GM12878 (cell line): ENCODE measurements at regions not wholly inside any gene's neighbourhood (a gene's known extent, or its start where the extent isn't known, plus 50 kb on each side); places are given as distances from the start of the nearest gene placed in this dataset.

ENCODE experiments used
- ATF7 ChIP-seq: fragments of 450-650 bp; IDR thresholded peaks from 2 replicates; pipeline ENCODE4 v1.6.1; 2016; ENCODE audit warnings: low read depth, mild to moderate bottlenecking
- CHD1 ChIP-seq: IDR thresholded peaks from 2 replicates; pipeline ENCODE4 v1.6.1; 2012; ENCODE audit warnings: low read depth, low read length, improper control_type of control experiment
- CREB1 ChIP-seq: IDR thresholded peaks from 2 replicates; pipeline ENCODE4 v1.6.1; 2012; ENCODE audit warnings: low read depth, mild to moderate bottlenecking, inconsistent platforms
- DPF2 ChIP-seq: fragments of 450-650 bp; IDR thresholded peaks from 2 replicates; pipeline ENCODE4 v1.6.1; 2017; ENCODE audit warnings: mild to moderate bottlenecking
- FOS ChIP-seq: IDR thresholded peaks from 3 replicates; pipeline ENCODE4 v1.6.1; 2011; ENCODE audit warnings: borderline replicate concordance; ENCODE audit not compliant: insufficient read length; ENCODE audit errors: extremely low read depth
- IKZF2 ChIP-seq, 2 experiments: fragments of 450-650 bp; IDR thresholded peaks; 2 replicates each; pipeline ENCODE4 v1.6.1; 2017; ENCODE audit warnings: mild to moderate bottlenecking in 2 of 2, moderate library complexity in 2 of 2
- NR2C1 ChIP-seq: fragments of 450-650 bp; IDR thresholded peaks from 2 replicates; pipeline ENCODE4 v1.6.1; 2017; ENCODE audit warnings: antibody characterized with exemption, mild to moderate bottlenecking, moderate library complexity
- PAX8 ChIP-seq: fragments of 450-650 bp; IDR thresholded peaks from 2 replicates; pipeline ENCODE4 v1.6.1; 2017; ENCODE audit warnings: mild to moderate bottlenecking, moderate library complexity
- SIN3A ChIP-seq: IDR thresholded peaks from 2 replicates; pipeline ENCODE4 v1.6.1; 2012; ENCODE audit warnings: low read depth, low read length, improper control_type of control experiment
- SMARCA5 ChIP-seq: fragments of 450-650 bp; IDR thresholded peaks from 2 replicates; pipeline ENCODE4 v1.6.1; 2017; ENCODE audit warnings: mild to moderate bottlenecking
- SUZ12 ChIP-seq: fragments of 200-600 bp; sonication (generic); IDR thresholded peaks from one replicate; pipeline ENCODE4 v1.6.1; 2018; ENCODE audit warnings: antibody characterized with exemption, mild to moderate bottlenecking; ENCODE audit not compliant: unreplicated experiment
- TBL1XR1 ChIP-seq: IDR thresholded peaks from 2 replicates; pipeline ENCODE4 v1.6.1; 2012; ENCODE audit warnings: low read depth, low read length, improper control_type of control experiment
- TCF12 ChIP-seq: IDR thresholded peaks from 2 replicates; pipeline ENCODE4 v1.6.1; 2011; ENCODE audit warnings: low read depth, mild to moderate bottlenecking, low read length
- TCF3 ChIP-seq: IDR thresholded peaks from 2 replicates; pipeline ENCODE4 v1.6.1; 2012; ENCODE audit warnings: low read depth, mild to moderate bottlenecking, low read length, borderline replicate concordance; ENCODE audit not compliant: insufficient read depth
- TF ChIP-seq, protein P1 (sequence below): fragments of 150-350 bp; IDR thresholded peaks from 2 replicates; pipeline ENCODE4 v1.6.1; 2014; ENCODE audit warnings: mild to moderate bottlenecking, low read depth, low read length
- TF ChIP-seq, protein P2 (sequence below): IDR thresholded peaks from 2 replicates; pipeline ENCODE4 v1.6.1; 2012; ENCODE audit warnings: improper control_type of control experiment, low read depth, low read length; ENCODE audit not compliant: insufficient replicate concordance
- TF ChIP-seq, protein P3 (sequence below): fragments of 450-650 bp; formaldehyde crosslinking; IDR thresholded peaks from 2 replicates; pipeline ENCODE4 v1.5.0; 2022; ENCODE audit warnings: mild to moderate bottlenecking, missing genetic modification characterization
- TF ChIP-seq, protein P4 (sequence below): fragments of 450-650 bp; conservative IDR thresholded peaks from 2 replicates; pipeline ENCODE4 v1.6.1; 2017; ENCODE audit warnings: mild to moderate bottlenecking, moderate library complexity
- TF ChIP-seq, protein P5 (sequence below): IDR thresholded peaks from 2 replicates; pipeline ENCODE4 v1.6.1; 2011; ENCODE audit warnings: low read depth, low read length, improper control_type of control experiment, borderline replicate concordance

DNA sequence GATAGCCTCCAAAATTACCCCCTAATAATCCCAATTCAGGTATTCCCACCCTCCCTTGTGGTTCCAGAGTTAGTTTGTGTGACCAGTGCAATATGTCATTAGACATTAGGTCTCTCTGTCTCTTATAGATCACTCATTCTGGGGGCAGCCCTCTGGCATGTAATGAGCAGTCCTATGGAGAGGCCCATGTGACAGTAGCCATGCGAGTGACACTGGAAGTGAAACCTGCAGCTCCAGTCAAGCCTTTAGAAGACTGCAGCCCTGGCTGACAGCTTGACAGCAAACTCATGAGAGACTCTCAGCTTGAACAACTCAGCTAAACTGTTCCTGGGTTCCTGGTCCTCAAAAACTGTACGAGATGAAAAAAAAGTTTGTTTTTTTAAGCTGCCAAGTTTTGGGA lies 54.0 kb upstream of the HSPB3 start (continued):
- TF ChIP-seq, protein P1, sequence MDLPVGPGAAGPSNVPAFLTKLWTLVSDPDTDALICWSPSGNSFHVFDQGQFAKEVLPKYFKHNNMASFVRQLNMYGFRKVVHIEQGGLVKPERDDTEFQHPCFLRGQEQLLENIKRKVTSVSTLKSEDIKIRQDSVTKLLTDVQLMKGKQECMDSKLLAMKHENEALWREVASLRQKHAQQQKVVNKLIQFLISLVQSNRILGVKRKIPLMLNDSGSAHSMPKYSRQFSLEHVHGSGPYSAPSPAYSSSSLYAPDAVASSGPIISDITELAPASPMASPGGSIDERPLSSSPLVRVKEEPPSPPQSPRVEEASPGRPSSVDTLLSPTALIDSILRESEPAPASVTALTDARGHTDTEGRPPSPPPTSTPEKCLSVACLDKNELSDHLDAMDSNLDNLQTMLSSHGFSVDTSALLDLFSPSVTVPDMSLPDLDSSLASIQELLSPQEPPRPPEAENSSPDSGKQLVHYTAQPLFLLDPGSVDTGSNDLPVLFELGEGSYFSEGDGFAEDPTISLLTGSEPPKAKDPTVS, result no peak
- TF ChIP-seq NR2C1, result peak; percentile 22; the same call in 1 of the 2 replicates
- TF ChIP-seq, protein P2, sequence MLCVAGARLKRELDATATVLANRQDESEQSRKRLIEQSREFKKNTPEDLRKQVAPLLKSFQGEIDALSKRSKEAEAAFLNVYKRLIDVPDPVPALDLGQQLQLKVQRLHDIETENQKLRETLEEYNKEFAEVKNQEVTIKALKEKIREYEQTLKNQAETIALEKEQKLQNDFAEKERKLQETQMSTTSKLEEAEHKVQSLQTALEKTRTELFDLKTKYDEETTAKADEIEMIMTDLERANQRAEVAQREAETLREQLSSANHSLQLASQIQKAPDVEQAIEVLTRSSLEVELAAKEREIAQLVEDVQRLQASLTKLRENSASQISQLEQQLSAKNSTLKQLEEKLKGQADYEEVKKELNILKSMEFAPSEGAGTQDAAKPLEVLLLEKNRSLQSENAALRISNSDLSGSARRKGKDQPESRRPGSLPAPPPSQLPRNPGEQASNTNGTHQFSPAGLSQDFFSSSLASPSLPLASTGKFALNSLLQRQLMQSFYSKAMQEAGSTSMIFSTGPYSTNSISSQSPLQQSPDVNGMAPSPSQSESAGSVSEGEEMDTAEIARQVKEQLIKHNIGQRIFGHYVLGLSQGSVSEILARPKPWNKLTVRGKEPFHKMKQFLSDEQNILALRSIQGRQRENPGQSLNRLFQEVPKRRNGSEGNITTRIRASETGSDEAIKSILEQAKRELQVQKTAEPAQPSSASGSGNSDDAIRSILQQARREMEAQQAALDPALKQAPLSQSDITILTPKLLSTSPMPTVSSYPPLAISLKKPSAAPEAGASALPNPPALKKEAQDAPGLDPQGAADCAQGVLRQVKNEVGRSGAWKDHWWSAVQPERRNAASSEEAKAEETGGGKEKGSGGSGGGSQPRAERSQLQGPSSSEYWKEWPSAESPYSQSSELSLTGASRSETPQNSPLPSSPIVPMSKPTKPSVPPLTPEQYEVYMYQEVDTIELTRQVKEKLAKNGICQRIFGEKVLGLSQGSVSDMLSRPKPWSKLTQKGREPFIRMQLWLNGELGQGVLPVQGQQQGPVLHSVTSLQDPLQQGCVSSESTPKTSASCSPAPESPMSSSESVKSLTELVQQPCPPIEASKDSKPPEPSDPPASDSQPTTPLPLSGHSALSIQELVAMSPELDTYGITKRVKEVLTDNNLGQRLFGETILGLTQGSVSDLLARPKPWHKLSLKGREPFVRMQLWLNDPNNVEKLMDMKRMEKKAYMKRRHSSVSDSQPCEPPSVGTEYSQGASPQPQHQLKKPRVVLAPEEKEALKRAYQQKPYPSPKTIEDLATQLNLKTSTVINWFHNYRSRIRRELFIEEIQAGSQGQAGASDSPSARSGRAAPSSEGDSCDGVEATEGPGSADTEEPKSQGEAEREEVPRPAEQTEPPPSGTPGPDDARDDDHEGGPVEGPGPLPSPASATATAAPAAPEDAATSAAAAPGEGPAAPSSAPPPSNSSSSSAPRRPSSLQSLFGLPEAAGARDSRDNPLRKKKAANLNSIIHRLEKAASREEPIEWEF, result no peak
- peak; percentile 45 to 50; a peak in 2 of 4 replicates for TF ChIP-seq IKZF2 (IDR thresholded peaks at IDR 0.05)
- TF ChIP-seq, protein P3, sequence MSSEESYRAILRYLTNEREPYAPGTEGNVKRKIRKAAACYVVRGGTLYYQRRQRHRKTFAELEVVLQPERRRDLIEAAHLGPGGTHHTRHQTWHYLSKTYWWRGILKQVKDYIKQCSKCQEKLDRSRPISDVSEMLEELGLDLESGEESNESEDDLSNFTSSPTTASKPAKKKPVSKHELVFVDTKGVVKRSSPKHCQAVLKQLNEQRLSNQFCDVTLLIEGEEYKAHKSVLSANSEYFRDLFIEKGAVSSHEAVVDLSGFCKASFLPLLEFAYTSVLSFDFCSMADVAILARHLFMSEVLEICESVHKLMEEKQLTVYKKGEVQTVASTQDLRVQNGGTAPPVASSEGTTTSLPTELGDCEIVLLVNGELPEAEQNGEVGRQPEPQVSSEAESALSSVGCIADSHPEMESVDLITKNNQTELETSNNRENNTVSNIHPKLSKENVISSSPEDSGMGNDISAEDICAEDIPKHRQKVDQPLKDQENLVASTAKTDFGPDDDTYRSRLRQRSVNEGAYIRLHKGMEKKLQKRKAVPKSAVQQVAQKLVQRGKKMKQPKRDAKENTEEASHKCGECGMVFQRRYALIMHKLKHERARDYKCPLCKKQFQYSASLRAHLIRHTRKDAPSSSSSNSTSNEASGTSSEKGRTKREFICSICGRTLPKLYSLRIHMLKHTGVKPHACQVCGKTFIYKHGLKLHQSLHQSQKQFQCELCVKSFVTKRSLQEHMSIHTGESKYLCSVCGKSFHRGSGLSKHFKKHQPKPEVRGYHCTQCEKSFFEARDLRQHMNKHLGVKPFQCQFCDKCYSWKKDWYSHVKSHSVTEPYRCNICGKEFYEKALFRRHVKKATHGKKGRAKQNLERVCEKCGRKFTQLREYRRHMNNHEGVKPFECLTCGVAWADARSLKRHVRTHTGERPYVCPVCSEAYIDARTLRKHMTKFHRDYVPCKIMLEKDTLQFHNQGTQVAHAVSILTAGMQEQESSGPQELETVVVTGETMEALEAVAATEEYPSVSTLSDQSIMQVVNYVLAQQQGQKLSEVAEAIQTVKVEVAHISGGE (CRISPR knock-in tag), result no peak
- no peak for TF ChIP-seq ATF7
- TF ChIP-seq SUZ12, result no peak
- TF ChIP-seq, protein P4, sequence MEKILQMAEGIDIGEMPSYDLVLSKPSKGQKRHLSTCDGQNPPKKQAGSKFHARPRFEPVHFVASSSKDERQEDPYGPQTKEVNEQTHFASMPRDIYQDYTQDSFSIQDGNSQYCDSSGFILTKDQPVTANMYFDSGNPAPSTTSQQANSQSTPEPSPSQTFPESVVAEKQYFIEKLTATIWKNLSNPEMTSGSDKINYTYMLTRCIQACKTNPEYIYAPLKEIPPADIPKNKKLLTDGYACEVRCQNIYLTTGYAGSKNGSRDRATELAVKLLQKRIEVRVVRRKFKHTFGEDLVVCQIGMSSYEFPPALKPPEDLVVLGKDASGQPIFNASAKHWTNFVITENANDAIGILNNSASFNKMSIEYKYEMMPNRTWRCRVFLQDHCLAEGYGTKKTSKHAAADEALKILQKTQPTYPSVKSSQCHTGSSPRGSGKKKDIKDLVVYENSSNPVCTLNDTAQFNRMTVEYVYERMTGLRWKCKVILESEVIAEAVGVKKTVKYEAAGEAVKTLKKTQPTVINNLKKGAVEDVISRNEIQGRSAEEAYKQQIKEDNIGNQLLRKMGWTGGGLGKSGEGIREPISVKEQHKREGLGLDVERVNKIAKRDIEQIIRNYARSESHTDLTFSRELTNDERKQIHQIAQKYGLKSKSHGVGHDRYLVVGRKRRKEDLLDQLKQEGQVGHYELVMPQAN, result no peak
- TF ChIP-seq SMARCA5, result no peak
- no peak for TF ChIP-seq CREB1
- TF ChIP-seq CHD1, result no peak
- peak; percentile 30; the same call in 1 of the 2 replicates for TF ChIP-seq DPF2
- no peak for TF ChIP-seq TCF12
- no peak for TF ChIP-seq PAX8
- no peak for TF ChIP-seq SIN3A
- TF ChIP-seq FOS, result no peak
- no peak for TF ChIP-seq TBL1XR1
- no peak for TF ChIP-seq TCF3
- TF ChIP-seq, protein P5, sequence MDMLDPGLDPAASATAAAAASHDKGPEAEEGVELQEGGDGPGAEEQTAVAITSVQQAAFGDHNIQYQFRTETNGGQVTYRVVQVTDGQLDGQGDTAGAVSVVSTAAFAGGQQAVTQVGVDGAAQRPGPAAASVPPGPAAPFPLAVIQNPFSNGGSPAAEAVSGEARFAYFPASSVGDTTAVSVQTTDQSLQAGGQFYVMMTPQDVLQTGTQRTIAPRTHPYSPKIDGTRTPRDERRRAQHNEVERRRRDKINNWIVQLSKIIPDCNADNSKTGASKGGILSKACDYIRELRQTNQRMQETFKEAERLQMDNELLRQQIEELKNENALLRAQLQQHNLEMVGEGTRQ, result peak; percentile 14; the same call in 1 of the 2 replicates
